HG03457 (cell line): ENCODE measurements at regions not wholly inside any gene's neighbourhood (a gene's known extent, or its start where the extent isn't known, plus 50 kb on each side); places are given as distances from the start of the nearest gene placed in this dataset.

Source experiments
- ATAC-seq: cut with Tn5 transposase; IDR thresholded peaks from one replicate; pipeline ENCODE4 v1.9.1; 2021; ENCODE audit warnings: moderate number of reproducible peaks; ENCODE audit not compliant: unreplicated experiment

- ATAC-seq, result no peak
These were observed 54.4 kb downstream of the ZNF503 start for GRCh38 chr10:75347186-75347585.

DNA sequence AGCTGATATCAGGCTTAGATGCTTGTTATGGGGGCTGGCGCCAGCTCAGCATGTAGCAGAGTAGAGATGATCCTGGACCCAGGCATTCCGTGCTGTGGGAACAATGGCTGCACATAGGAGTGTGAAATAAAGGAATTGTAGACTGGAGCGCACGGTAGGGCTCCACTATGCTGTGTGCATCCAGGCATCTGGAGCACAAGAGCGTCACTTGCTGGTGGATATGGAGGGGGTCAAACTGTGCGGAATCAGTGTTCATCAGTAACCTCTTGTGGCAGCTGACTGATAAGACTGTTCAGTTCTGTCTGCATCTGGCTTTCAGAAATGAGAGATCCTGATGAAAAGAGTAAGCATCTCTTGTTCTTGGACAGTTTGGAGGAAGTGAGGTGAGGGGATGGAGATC, 55.8 kb downstream of the ZNF503 start:
- no peak for ATAC-seq

DNA sequence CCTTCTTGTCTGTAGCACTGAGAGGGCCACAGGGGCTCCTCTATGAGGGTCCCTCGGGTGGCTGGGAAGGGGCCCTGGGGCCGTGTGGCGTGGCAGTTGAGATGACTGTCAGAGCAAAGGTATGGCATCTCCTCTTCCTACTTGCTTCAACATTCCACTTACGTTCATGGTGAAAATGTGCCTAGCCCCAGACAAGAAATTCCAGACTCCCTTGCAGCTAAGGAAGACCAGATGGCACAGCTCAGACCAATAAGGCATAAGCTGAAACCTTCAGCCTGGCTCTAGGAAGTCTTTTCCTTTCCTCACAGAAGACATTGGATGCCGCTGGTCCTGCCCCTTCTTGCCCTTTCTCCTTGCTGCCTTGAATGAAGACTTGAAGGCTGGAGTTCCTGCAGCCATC, 57.4 kb downstream of the ZNF503 start:
- no peak for ATAC-seq

DNA sequence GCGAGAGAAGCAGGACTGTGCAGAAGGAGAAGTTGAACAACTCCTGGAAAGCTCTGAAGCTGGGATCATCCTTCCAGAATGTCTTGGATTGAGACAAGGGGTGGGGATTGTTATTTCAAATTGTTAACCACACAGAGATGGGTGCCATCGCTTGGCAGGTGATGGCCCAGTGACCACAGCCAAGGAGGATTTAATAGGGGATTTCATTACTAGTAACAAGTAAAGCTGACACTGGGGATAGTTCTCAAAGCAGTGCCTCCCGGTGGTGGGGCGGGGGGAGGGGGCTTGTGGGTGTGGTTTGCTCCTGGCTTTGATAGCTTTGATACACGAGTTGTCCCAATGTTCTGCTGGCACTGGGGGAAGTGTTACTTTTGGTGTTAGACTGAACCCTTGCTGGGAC, 59.2 kb downstream of the ZNF503 start:
- no peak for ATAC-seq

DNA sequence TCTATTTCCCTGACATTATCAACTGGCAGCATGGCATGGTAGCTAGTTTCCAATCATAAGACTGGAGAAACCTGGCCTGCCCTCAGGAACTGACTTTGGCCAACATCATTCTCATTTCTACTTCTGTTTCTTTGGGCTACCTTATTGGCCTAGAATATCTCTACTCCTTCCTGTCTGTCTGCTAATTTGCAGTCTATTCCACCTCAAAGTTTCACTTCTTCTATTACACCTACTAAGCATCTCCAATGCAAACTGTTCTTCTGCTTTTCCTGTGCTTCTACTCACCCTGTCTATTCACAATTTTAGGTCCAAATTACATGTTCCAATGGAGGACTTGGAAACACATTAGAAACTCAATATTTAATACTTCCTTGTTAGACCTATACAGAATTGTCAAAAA, 65.6 kb downstream of the ZNF503 start:
- peak; percentile 91 for ATAC-seq

- ATAC-seq, result no peak
These were observed 66.4 kb downstream of the ZNF503 start for GRCh38 chr10:75335191-75335590.

- ATAC-seq, result no peak
These were observed 66.8 kb downstream of the ZNF503 start for GRCh38 chr10:75334720-75335119.

GRCh38 chr10:75332081-75332480, 69.5 kb downstream of the ZNF503 start:
- ATAC-seq, result no peak

- ATAC-seq, result no peak
These were observed 70.5 kb downstream of the ZNF503 start for GRCh38 chr10:75331081-75331480.

- ATAC-seq, result no peak
These were observed 72.3 kb downstream of the ZNF503 start for GRCh38 chr10:75329190-75329745.

- no peak for ATAC-seq
These were observed 75.3 kb downstream of the ZNF503 start for GRCh38 chr10:75326306-75326705.

DNA sequence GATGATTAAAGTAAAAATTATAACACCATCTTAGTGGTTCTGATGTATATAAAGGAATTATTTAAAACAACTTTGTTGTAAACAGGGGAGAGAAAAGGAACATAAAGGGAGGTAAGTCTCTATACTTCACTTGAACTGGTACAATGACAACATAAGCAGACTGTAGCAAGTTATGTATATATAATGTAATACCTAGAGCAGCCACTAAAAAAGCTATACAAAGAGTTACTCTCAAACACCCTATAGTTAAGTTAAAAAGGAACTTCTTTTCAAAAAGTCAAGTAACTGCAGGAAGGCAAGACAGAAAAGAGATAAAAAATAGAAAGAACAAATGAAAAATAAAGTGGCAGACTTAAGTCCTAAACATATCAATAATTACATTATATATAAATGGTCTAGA, 82.3 kb downstream of the ZNF503 start:
- ATAC-seq, result no peak

DNA sequence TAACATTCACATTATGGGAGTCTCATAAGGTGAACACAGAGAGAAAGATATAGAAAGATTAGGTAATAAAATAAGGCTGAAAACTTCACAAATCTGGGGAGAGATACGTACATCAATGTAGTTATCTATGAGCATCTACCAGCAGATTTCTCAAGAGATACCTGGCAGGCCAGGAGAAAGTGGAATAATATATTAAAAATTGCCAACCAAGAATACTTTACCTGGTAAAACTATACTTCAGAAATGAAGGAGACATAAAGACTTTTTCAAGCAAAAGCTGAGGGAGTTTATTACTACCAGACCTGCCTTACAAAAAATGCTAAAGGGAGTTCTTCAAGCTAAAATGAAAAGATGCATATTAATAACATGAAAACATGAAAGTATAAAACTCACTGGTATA, 78.8 kb upstream of the COMTD1 start:
- ATAC-seq, result no peak

DNA sequence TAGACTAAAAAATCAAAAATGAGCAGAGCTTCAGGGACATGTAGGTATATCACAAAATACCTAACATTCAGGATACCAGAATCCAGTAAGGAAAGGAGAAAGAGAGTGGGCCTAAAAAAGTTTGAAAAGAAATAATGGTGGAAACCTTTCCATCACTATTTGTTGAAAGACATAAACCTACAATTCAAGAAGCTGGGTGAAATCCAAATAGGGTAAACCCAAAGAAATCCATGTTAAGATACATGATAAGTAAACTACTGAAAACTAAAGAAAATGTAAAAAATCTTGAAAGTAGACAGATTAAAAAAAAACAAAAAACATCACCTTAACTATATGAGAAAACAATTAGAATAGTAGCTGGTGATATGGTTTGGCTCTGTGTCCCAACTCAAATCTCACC, 76.7 kb upstream of the COMTD1 start:
- ATAC-seq, result no peak

GRCh38 chr10:75305675-75306074, 69.9 kb upstream of the COMTD1 start:
- no peak for ATAC-seq

GRCh38 chr10:75304741-75305390, 69.1 kb upstream of the COMTD1 start:
- no peak for ATAC-seq

GRCh38 chr10:75304313-75304712, 68.6 kb upstream of the COMTD1 start:
- ATAC-seq, result no peak

GRCh38 chr10:75303045-75303777, 67.5 kb upstream of the COMTD1 start:
- no peak for ATAC-seq

- ATAC-seq, result no peak
These were observed 66.3 kb upstream of the COMTD1 start for GRCh38 chr10:75302029-75302428.

DNA sequence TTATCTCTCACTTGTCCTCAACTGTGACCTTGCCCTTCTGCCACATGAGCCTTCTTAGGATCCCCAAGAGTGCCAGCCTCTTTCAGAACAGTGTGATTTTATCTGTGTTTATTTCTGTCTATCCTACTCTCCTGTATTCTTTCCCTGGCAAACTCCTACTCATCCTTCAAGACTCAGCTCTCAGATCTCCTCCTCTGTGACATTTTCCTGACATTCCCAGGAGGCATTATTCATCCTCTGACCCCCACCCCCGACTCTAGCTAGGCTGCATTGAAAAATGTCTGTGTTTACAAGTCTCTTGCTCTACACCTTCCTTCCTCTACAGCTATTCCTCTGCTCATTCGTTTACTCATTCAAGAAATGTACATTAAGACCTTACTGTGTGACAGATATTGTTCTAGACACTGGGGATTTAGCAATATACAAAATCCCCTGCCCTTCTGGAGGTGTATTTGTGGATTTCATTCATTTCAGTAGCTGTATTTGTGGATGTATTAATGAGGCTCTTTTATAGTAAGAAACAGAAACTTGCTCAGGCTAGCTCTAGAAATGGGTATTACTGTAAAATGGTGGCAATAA, 61.4 kb upstream of the COMTD1 start:
- no peak for ATAC-seq

GRCh38 chr10:75295868-75296441, 60.2 kb upstream of the COMTD1 start:
- no peak for ATAC-seq
